GM12892 (cell line): ENCODE measurements at regions not wholly inside any gene's neighbourhood (a gene's known extent, or its start where the extent isn't known, plus 50 kb on each side); places are given as distances from the start of the nearest gene placed in this dataset.
"Not testable (repeated sequence)": the region's sequence is repeated elsewhere in the genome, so short reads cannot be mapped to it uniquely, and the experiment has no call there.

Experiments used
- POLR2A ChIP-seq: IDR thresholded peaks from 2 replicates; pipeline ENCODE4 v1.6.1; 2011; ENCODE audit warnings: low read depth, low read length, control low read depth
- POLR2AphosphoS5 ChIP-seq: IDR thresholded peaks from 2 replicates; pipeline ENCODE4 v1.6.1; 2011; ENCODE audit warnings: low read depth, low read length, control low read depth
- TAF1 ChIP-seq: IDR thresholded peaks from 2 replicates; pipeline ENCODE4 v1.6.1; 2011; ENCODE audit warnings: low read depth, mild to moderate bottlenecking, control low read depth, low read length, borderline replicate concordance

- not testable (repeated sequence) for TF ChIP-seq POLR2AphosphoS5, POLR2A, TAF1
These were observed 115.7 kb upstream of the AKAP13 start for GRCh38 chr15:85264614-85265190.
